Endothelial cell of umbilical vein (primary cell): ENCODE measurements at regions not wholly inside any gene's neighbourhood (a gene's known extent, or its start where the extent isn't known, plus 50 kb on each side); places are given as distances from the start of the nearest gene placed in this dataset.

ENCODE experiments used
- BruUV-seq: library from RNA; stranded (reverse); fragments of 400-500 nt; replicated peaks from 2 replicates; lab custom pipeline; 2021; lab: Mats Ljungman, UMichigan
- CTCF ChIA-PET: fragments of 300-600, 350-600 bp; sonication (Branson Sonifier 250); formaldehyde crosslinking; loops from one replicate; lab custom pipeline; 2021; ENCODE audit warnings: antibody characterized with exemption, inconsistent platforms; lab: Charles Lee
- POLR2A ChIA-PET: fragments of 300-600, 350-600 bp; sonication (Branson Sonifier 250); formaldehyde crosslinking; loops from one replicate; lab custom pipeline; 2021; ENCODE audit warnings: antibody characterized with exemption, inconsistent platforms; lab: Charles Lee
- DNase-seq: peaks from one replicate; pipeline ENCODE4 v3.0.0-alpha.2; 2011; ENCODE audit warnings: low read depth, low spot score
- FAIRE-seq: peaks from 2 replicates; lab custom pipeline; 2011; peaks lifted over from hg19 to GRCh38; lab: Jason Lieb, UNC
- H2AFZ ChIP-seq: 2 replicates; pipeline ENCODE4 v1.6.0; 2012; ENCODE audit warnings: low read depth, low read length, control low read depth, inconsistent platforms
- H3K27ac ChIP-seq: 2 replicates; pipeline ENCODE4 v1.5.1; 2011; ENCODE audit warnings: low read depth, mild to moderate bottlenecking, control low read depth, low read length, moderate library complexity; ENCODE audit not compliant: insufficient read depth
- H3K27me3 ChIP-seq, 2 experiments: 2 replicates each; pipeline versions ENCODE4 v1.6.0 to v1.6.1; 2011; ENCODE audit warnings: low read length in 2 of 2, mixed read lengths in 1 of 2; ENCODE audit not compliant: control insufficient read depth in 2 of 2, insufficient read depth in 2 of 2
- H3K36me3 ChIP-seq, 2 experiments: 2 replicates in 1 of 2; 3 replicates in 1 of 2; pipeline ENCODE4 v1.5.1; 2011; ENCODE audit warnings: low read length in 2 of 2, mild to moderate bottlenecking in 1 of 2, moderate library complexity in 1 of 2; ENCODE audit not compliant: control insufficient read depth in 2 of 2, insufficient read depth in 2 of 2; ENCODE audit errors: extremely low read depth in 1 of 2
- H3K4me1 ChIP-seq: 3 replicates; pipeline ENCODE4 v1.5.1; 2011; ENCODE audit warnings: mild to moderate bottlenecking, low read length; ENCODE audit not compliant: control insufficient read depth, insufficient read depth; ENCODE audit errors: extremely low read depth
- H3K4me2 ChIP-seq: 2 replicates; pipeline ENCODE4 v1.6.1; 2011; ENCODE audit warnings: low read length, control low read depth, mixed read lengths; ENCODE audit not compliant: insufficient read depth
- H3K4me3 ChIP-seq, 3 experiments: fragments of 200-600 bp in 1 of 3; sonication (generic), shearing (Covaris generic) in 1 of 3; replicated peaks in 1 of 3; 2 replicates each; pipeline ENCODE4 v1.5.1; 2011 to 2016; ENCODE audit warnings: control low read depth in 3 of 3, low read length in 3 of 3, mild to moderate bottlenecking in 2 of 3, inconsistent platforms in 1 of 3, low read depth in 1 of 3, moderate library complexity in 1 of 3; ENCODE audit not compliant: insufficient read depth in 1 of 3
- H3K79me2 ChIP-seq: 2 replicates; pipeline ENCODE4 v1.6.0; 2012; ENCODE audit warnings: low read length, inconsistent platforms; ENCODE audit not compliant: control insufficient read depth, insufficient read depth
- H3K9ac ChIP-seq: replicated peaks from 2 replicates; pipeline ENCODE3; 2011; ENCODE audit warnings: low read length, control low read depth; ENCODE audit not compliant: insufficient read depth; ENCODE audit errors: extremely low read depth
- H3K9me1 ChIP-seq: replicated peaks from 3 replicates; pipeline ENCODE4 v1.6.0; 2011; ENCODE audit warnings: mild to moderate bottlenecking, low read length; ENCODE audit not compliant: control insufficient read depth, insufficient read depth; ENCODE audit errors: extremely low read depth
- H3K9me3 ChIP-seq: replicated peaks from 2 replicates; pipeline ENCODE4 v1.5.1; 2012; ENCODE audit warnings: low read length, inconsistent platforms; ENCODE audit not compliant: control insufficient read depth, insufficient read depth
- H4K20me1 ChIP-seq: replicated peaks from 2 replicates; pipeline ENCODE3; 2011; ENCODE audit warnings: mild to moderate bottlenecking, low read length; ENCODE audit not compliant: control insufficient read depth, insufficient read depth; ENCODE audit errors: extremely low read depth
- CTCF ChIP-seq, 2 donors: IDR thresholded peaks; 1 replicate in 1 of 2; 2 replicates in 1 of 2; pipeline ENCODE4 v1.5.1; 2011; ENCODE audit warnings: low read length in 2 of 2, mild to moderate bottlenecking in 2 of 2, moderate library complexity in 2 of 2, control low read depth in 1 of 2, inconsistent platforms in 1 of 2, low read depth in 1 of 2; ENCODE audit not compliant: insufficient read depth in 1 of 2; ENCODE audit errors: extremely low read depth in 1 of 2
- EZH2 ChIP-seq: IDR thresholded peaks from 2 replicates; pipeline ENCODE4 v1.6.1; 2012; ENCODE audit warnings: borderline replicate concordance, low read depth, mild to moderate bottlenecking, moderate library complexity, low read length, inconsistent platforms; ENCODE audit not compliant: severe bottlenecking
- FOS ChIP-seq: IDR thresholded peaks from 2 replicates; pipeline ENCODE4 v1.6.1; 2011; ENCODE audit warnings: mild to moderate bottlenecking, low read length, moderate library complexity, borderline replicate concordance; ENCODE audit not compliant: insufficient read depth
- GATA2 ChIP-seq: IDR thresholded peaks from 2 replicates; pipeline ENCODE4 v1.7.0; 2011; ENCODE audit warnings: low read depth, mild to moderate bottlenecking, moderate library complexity, mixed read lengths, low read length; ENCODE audit not compliant: insufficient read length, insufficient read depth
- JUN ChIP-seq: IDR thresholded peaks from 2 replicates; pipeline ENCODE4 v1.6.1; 2011; ENCODE audit warnings: borderline replicate concordance, low read depth; ENCODE audit not compliant: insufficient read length, insufficient read depth
- MYC ChIP-seq: IDR thresholded peaks from one replicate; pipeline ENCODE4 v1.6.1; 2011; ENCODE audit warnings: mild to moderate bottlenecking, low read depth, low read length
- POLR2A ChIP-seq: IDR thresholded peaks from 2 replicates; pipeline ENCODE4 v1.6.1; 2012; ENCODE audit warnings: low read depth, mild to moderate bottlenecking, control low read depth, low read length
- POLR2AphosphoS5 ChIP-seq: IDR thresholded peaks from 2 replicates; pipeline ENCODE4 v1.6.1; 2012; ENCODE audit warnings: low read depth, mild to moderate bottlenecking, control low read depth, low read length, moderate library complexity; ENCODE audit not compliant: insufficient read depth
- dilution Hi-C: fragments of 300-500 bp; cut with MboI; formaldehyde crosslinking; loops from one replicate; pipeline ENCODE4 v1.15.0; 2019; ENCODE audit warnings: low sequenced_read_pairs; ENCODE audit not compliant: extremely low pct_ligation_motif_present
- intact Hi-C: fragments of 100-400 bp; cut with micrococcal nuclease; formaldehyde crosslinking; loops from one replicate; pipeline ENCODE4 v1.10.0; 2022
- TF ChIP-seq, protein P1 (sequence below): IDR thresholded peaks from 2 replicates; pipeline ENCODE4 v1.6.1; 2011; ENCODE audit not compliant: insufficient read depth, insufficient read length

DNA sequence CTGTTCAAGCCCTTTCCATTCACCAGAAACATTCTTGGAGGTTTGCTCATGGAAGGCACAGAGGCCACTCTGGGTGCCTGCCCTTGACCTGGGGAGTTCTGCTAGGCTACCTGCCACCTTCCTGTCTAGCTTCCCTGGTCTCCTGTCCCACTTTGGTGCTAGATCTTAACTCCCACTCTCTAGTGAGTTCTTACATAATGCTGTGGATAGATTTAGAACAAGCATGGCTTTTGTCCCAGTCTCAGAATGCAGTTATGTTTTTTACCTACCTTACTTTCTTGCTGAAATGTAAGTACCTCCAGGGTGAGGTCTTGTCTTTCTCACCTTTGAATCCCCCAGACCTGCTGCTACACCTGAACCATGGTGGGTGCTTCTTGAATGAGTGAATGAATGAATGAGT, 1252.3 kb downstream of the TYW1 start:
- Histone ChIP-seq H3K9me1 (no peaks in the 10 kb centered on the region), H3K79me2 (no peaks in the 10 kb centered on the region), H3K4me1 (no peaks in the 10 kb centered on the region), H3K27me3 (no peaks in the 10 kb centered on the region), H3K9me3 (peaks cover 3% of the 10 kb centered on the region), H3K4me2 (no peak overlapping the region), H3K27ac (no peak overlapping the region), H3K4me3 (no peak overlapping the region), H4K20me1 (no peaks in the 10 kb centered on the region), H3K9ac (no peak overlapping the region), H3K36me3 (no peaks in the 10 kb centered on the region), H2AFZ (no peak overlapping the region)
- POLR2A ChIA-PET, result no interaction called here
- dilution Hi-C loops, result no loop called here
- CTCF ChIA-PET, result no interaction called here
- TF ChIP-seq JUN (no peak), FOS (no peak), MYC (no peak), POLR2AphosphoS5 (no peak), POLR2A (no peak), EZH2 (no peak), GATA2 (no peak)
- TF ChIP-seq, protein P1, sequence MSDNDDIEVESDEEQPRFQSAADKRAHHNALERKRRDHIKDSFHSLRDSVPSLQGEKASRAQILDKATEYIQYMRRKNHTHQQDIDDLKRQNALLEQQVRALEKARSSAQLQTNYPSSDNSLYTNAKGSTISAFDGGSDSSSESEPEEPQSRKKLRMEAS, result no peak
- FAIRE-seq (no peak), DNase-seq (no peak)
- intact Hi-C loops, result no loop called here
- BruUV-seq, result no TSS peak

DNA sequence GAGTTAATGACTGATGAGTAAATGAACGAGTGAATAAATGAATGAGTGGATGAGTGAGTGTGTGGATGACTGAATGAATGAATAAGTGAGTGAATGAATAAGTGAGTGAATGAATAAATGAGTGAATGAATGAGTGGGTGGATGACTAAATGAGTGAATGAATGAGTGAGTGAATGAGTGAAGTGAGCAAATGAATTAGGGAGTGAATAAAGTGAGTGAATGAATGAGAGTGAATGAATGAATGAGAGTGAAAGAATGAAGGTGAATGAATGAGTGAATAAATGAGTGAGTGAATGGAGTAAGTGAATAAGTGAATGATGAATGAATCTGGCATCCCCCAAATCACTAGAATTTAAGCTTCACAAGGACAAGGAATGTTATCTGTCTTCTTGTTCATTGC, 1253.0 kb downstream of the TYW1 start:
- DNase-seq (no peak), FAIRE-seq (no peak)
- intact Hi-C loops (no loop called here), dilution Hi-C loops (no loop called here)
- Histone ChIP-seq H2AFZ (no peak overlapping the region), H3K4me2 (no peak overlapping the region), H3K4me1 (no peaks in the 10 kb centered on the region), H4K20me1 (no peaks in the 10 kb centered on the region), H3K36me3 (no peaks in the 10 kb centered on the region), H3K27ac (no peak overlapping the region), H3K79me2 (no peaks in the 10 kb centered on the region), H3K9me3 (peaks cover 3% of the 10 kb centered on the region), H3K4me3 (no peak overlapping the region), H3K9me1 (no peaks in the 10 kb centered on the region), H3K9ac (no peak overlapping the region), H3K27me3 (no peaks in the 10 kb centered on the region)
- TF ChIP-seq CTCF (IDR thresholded peaks at IDR 0.05; ENCODE audit: extremely low read depth in 1 of 2, insufficient read depth in 1 of 2, low read depth in 1 of 2, low read length in 2 of 2) (no peak), POLR2AphosphoS5 (no peak), JUN (no peak), EZH2 (no peak), MYC (no peak), POLR2A (no peak), FOS (no peak), GATA2 (no peak)
- TF ChIP-seq, protein P1, result no peak
- ChIA-PET POLR2A (no interaction called here), CTCF (no interaction called here)
- BruUV-seq, result no TSS peak
